ENCODE measurements at regions not wholly inside any gene's neighbourhood (a gene's known extent, or its start where the extent isn't known, plus 50 kb on each side); places are given as distances from the start of the nearest gene placed in this dataset.
"Not testable (repeated sequence)": the region's sequence is repeated elsewhere in the genome, so short reads cannot be mapped to it uniquely, and the experiment has no call there.

GRCh38 chr1:181324797-181325616 is 158.3 kb upstream of the CACNA1E start:
- TF ChIP-seq CTCF (IDR thresholded peaks at IDR 0.05) = no peak
- Histone ChIP-seq H3K36me3 (no peaks in the 10 kb centered on the region), H3K27ac (no peak overlapping the region), H3K27me3 (peaks cover 5 to 16% of the 10 kb centered on the region in 2 donors), H3K9me3 (no peaks in the 10 kb centered on the region), H3K4me3 (no peak overlapping the region), H3K4me1 (no peaks in the 10 kb centered on the region)
- intact Hi-C loops (cut with DNase I) = no loop called here
- DNase-seq (no peak), ATAC-seq (peak; percentile 64)

GRCh38 chr1:181325765-181326164 is 157.6 kb upstream of the CACNA1E start:
- intact Hi-C loops (cut with DNase I); H3K9me3 ChIP-seq; H3K36me3 ChIP-seq; ATAC-seq; H3K4me3 ChIP-seq; H3K27me3 ChIP-seq; H3K27ac ChIP-seq; H3K4me1 ChIP-seq: not testable (repeated sequence)
- DNase-seq = peak in 1 of 4 donors; percentile 80

GRCh38 chr1:181326348-181326747 is 157.0 kb upstream of the CACNA1E start:
- DNase-seq = no peak
- H3K36me3 ChIP-seq = no peaks in the 10 kb centered on the region
- no peak for TF ChIP-seq CTCF (IDR thresholded peaks at IDR 0.05)
- ATAC-seq = no peak
- no peaks in the 10 kb centered on the region for H3K9me3 ChIP-seq
- H3K4me1 ChIP-seq = no peaks in the 10 kb centered on the region
- no peak overlapping the region for H3K27ac ChIP-seq
- no peak overlapping the region for H3K4me3 ChIP-seq
- intact Hi-C loops (cut with DNase I) = no loop called here
- H3K27me3 ChIP-seq = peaks cover 0 to 3% of the 10 kb centered on the region in 2 donors

GRCh38 chr1:181327796-181328195 is 155.5 kb upstream of the CACNA1E start:
- H3K4me3 ChIP-seq = no peak overlapping the region
- intact Hi-C loops (cut with DNase I) = no loop called here
- ATAC-seq (no peak), DNase-seq (no peak)
- H3K4me1 ChIP-seq = no peaks in the 10 kb centered on the region
- no peaks in the 10 kb centered on the region for H3K36me3 ChIP-seq
- no peaks in the 10 kb centered on the region for H3K27me3 ChIP-seq
- no peak overlapping the region for H3K27ac ChIP-seq
- TF ChIP-seq CTCF (IDR thresholded peaks at IDR 0.05) = no peak
- no peaks in the 10 kb centered on the region for H3K9me3 ChIP-seq

GRCh38 chr1:181334724-181335123 is 148.6 kb upstream of the CACNA1E start:
- Histone ChIP-seq H3K4me3 (no peak overlapping the region), H3K27me3 (no peaks in the 10 kb centered on the region), H3K9me3 (no peaks in the 10 kb centered on the region), H3K4me1 (no peaks in the 10 kb centered on the region), H3K27ac (no peak overlapping the region), H3K36me3 (no peaks in the 10 kb centered on the region)
- TF ChIP-seq CTCF (IDR thresholded peaks at IDR 0.05) = no peak
- DNase-seq (no peak), ATAC-seq (no peak)
- intact Hi-C loops (cut with DNase I) = no loop called here

GRCh38 chr1:181335631-181336030 is 147.7 kb upstream of the CACNA1E start:
- ATAC-seq = no peak
- H3K27ac ChIP-seq = no peak overlapping the region
- intact Hi-C loops (cut with DNase I) = no loop called here
- no peaks in the 10 kb centered on the region for H3K36me3 ChIP-seq
- no peak for DNase-seq
- H3K9me3 ChIP-seq = no peaks in the 10 kb centered on the region
- TF ChIP-seq CTCF (IDR thresholded peaks at IDR 0.05) = no peak
- H3K4me3 ChIP-seq = no peak overlapping the region
- no peaks in the 10 kb centered on the region for H3K27me3 ChIP-seq
- H3K4me1 ChIP-seq = no peaks in the 10 kb centered on the region
